Adrenal gland (tissue), 9 donors: ENCODE measurements at regions not wholly inside any gene's neighbourhood (a gene's known extent, or its start where the extent isn't known, plus 50 kb on each side); places are given as distances from the start of the nearest gene placed in this dataset.

Source experiments
- DNase-seq, 7 donors: peaks; one replicate each; pipeline ENCODE4 v3.0.0-alpha.2; 2019 to 2020
- H3K27ac ChIP-seq, 5 donors: fragments of 200-600 bp; sonication (generic) in 4 of 5; 1 replicate in 3 of 5; 2 replicates in 2 of 5; pipeline versions ENCODE4 v1.5.1 to v1.8.0; 2016 to 2020; ENCODE audit warnings: mild to moderate bottlenecking in 1 of 5
- H3K27me3 ChIP-seq: fragments of 200-600 bp; 2 replicates; pipeline ENCODE4 v1.8.0; 2021
- H3K36me3 ChIP-seq, 2 donors: fragments of 200-600 bp; replicated peaks in 1 of 2; 1 replicate in 1 of 2; 2 replicates in 1 of 2; pipeline versions ENCODE4 v1.5.1 to v1.8.0; 2018 to 2022
- H3K4me1 ChIP-seq, 2 donors: fragments of 200-600 bp; replicated peaks in 1 of 2; 1 replicate in 1 of 2; 2 replicates in 1 of 2; pipeline versions ENCODE4 v1.5.1 to v1.8.0; 2018 to 2021
- H3K4me3 ChIP-seq, 4 donors: fragments of 200-600 bp; sonication (generic) in 3 of 4; one replicate each; pipeline ENCODE4 v1.5.1; 2016 to 2018
- H3K9me3 ChIP-seq, 3 donors: fragments of 200-600 bp; sonication (generic) in 1 of 3; replicated peaks in 1 of 3; 1 replicate in 2 of 3; 2 replicates in 1 of 3; pipeline versions ENCODE4 v1.5.1 to v1.8.0; 2016 to 2021
- POLR2A ChIP-seq, 2 donors: fragments of 450-650 bp; IDR thresholded peaks; one replicate each; pipeline ENCODE4 v1.6.1; 2017; ENCODE audit warnings: antibody characterized with exemption in 2 of 2, mild to moderate bottlenecking in 2 of 2, moderate library complexity in 1 of 2
- WGBS, 4 donors: extraction: QIAGEN DNeasy Blood & Tissue Kit in 2 of 4; methylation state at CpG; one replicate each; pipeline versions ENCODE4 v1.1.5 to v1.1.7; 2013 to 2017; 5-methylcytosine and 5-hydroxymethylcytosine counted together
- intact Hi-C, 2 donors: fragments of 100-400 bp; cut with DNase I; formaldehyde crosslinking; loops; one replicate each; pipeline versions ENCODE4 v1.14.1 to v1.15.0; 2022 to 2023
- TF ChIP-seq, protein P1 (sequence below), 6 experiments: fragments of 450-650 bp in 4 of 6; fragments of 200-600 bp in 2 of 6; sonication (generic) in 1 of 6; IDR thresholded peaks; 1 replicate in 5 of 6; 2 replicates in 1 of 6; pipeline versions ENCODE4 v1.5.1 to v1.8.0; 2016 to 2021; ENCODE audit warnings: antibody characterized with exemption in 6 of 6, mild to moderate bottlenecking in 2 of 6, moderate library complexity in 1 of 6
- donor health status: healthy with polysubstance abuse.
- donor health status: Bipolar disorder and iron deficiency.
- donor health status: DM: yes; HTN: yes; CAD: no.
- donor health status: DM: no; HTN: no; CAD: no.
- donor health status: DM: no; HTN: no; CAD: no.

DNA sequence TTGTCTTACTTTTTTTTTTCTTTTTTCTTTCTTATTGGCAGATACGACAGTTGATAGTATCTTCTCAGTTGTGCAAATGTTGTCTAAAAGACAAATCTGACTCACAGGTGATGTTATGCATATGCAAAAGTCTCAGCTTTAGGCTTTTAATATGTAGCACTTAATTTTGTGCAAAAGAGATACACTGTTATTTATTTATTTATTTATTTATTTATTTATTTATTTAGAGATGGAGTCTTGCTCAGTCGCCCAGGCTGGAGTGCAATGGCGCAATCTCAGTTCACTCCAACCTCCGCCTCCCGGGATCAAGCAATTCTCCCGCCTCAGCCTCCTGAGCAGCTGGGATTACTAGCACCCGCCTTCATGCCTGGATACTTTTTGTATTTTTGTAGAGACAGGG lies 383.9 kb upstream of the PCDH9 start:
- DNase-seq = no peak
- H3K36me3 ChIP-seq = no peaks in the 10 kb centered on the region
- no peak overlapping the region for H3K4me3 ChIP-seq
- H3K4me1 ChIP-seq = no peaks in the 10 kb centered on the region
- intact Hi-C loops = no loop called here
- 86 to 96% (median 94%) methylated on average over 7 of the region's 7 CpGs for WGBS, 4 donors
- TF ChIP-seq, protein P1, sequence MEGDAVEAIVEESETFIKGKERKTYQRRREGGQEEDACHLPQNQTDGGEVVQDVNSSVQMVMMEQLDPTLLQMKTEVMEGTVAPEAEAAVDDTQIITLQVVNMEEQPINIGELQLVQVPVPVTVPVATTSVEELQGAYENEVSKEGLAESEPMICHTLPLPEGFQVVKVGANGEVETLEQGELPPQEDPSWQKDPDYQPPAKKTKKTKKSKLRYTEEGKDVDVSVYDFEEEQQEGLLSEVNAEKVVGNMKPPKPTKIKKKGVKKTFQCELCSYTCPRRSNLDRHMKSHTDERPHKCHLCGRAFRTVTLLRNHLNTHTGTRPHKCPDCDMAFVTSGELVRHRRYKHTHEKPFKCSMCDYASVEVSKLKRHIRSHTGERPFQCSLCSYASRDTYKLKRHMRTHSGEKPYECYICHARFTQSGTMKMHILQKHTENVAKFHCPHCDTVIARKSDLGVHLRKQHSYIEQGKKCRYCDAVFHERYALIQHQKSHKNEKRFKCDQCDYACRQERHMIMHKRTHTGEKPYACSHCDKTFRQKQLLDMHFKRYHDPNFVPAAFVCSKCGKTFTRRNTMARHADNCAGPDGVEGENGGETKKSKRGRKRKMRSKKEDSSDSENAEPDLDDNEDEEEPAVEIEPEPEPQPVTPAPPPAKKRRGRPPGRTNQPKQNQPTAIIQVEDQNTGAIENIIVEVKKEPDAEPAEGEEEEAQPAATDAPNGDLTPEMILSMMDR (IDR thresholded peaks at IDR 0.05) = no peak
- no peak for TF ChIP-seq POLR2A (IDR thresholded peaks at IDR 0.05)
- H3K9me3 ChIP-seq = no peaks in the 10 kb centered on the region
- no peaks in the 10 kb centered on the region for H3K27me3 ChIP-seq
- no peak overlapping the region for H3K27ac ChIP-seq

DNA sequence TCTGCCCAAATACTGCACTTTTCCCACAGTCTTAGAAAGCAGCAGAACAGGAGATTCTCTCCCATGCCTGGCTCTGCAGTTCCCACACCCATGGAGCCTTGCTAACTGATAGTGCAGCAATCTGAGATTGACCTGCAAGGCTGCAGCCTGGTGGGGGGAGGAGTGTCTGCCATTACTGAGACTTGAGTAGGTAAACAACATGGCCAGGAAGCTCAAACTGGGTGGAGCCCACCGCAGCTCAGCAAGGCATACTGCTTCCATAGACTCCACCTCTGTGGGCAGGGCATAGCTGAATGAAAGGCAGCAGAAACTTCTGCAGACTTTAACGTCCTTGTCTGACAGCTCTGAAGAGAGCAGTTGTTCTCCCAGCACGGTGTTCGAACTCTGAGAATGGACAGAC lies 358.5 kb upstream of the PCDH9 start:
- WGBS, 4 donors = 76 to 92% (median 86%) methylated on average over 3 to 4 of the region's 4 CpGs
- no peak for DNase-seq
- Histone ChIP-seq H3K27ac (no peak overlapping the region), H3K27me3 (no peaks in the 10 kb centered on the region), H3K36me3 (no peaks in the 10 kb centered on the region), H3K4me1 (no peaks in the 10 kb centered on the region), H3K9me3 (no peaks in the 10 kb centered on the region), H3K4me3 (no peak overlapping the region)
- TF ChIP-seq POLR2A (IDR thresholded peaks at IDR 0.05) = no peak
- TF ChIP-seq, protein P1 (IDR thresholded peaks at IDR 0.05) = no peak
- intact Hi-C loops = no loop called here

DNA sequence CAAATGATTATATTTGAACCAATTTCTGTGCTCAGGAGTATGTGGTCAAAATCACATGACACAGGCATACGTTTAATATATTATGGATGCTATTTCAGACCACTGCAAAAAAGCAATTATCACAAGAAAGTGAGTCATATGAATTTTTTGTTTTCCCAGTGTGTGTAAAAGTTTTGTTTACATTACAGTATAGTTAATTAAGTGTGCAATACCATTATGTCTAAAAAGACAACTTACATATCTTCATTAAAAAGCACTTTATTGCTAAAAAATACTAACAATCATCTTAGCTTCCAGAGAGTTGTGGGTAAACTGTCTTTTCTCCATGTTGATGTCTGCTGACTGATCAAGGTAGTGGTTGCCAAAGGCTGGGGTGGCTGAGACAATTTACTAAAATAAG lies 347.2 kb upstream of the PCDH9 start:
- H3K9me3 ChIP-seq = peaks cover 0 to 4% (median 0%) of the 10 kb centered on the region in 3 donors
- no peak for DNase-seq
- no peak overlapping the region for H3K4me3 ChIP-seq
- no peaks in the 10 kb centered on the region for H3K36me3 ChIP-seq
- TF ChIP-seq, protein P1 (IDR thresholded peaks at IDR 0.05) = no peak
- TF ChIP-seq POLR2A (IDR thresholded peaks at IDR 0.05) = no peak
- H3K4me1 ChIP-seq = no peaks in the 10 kb centered on the region
- H3K27ac ChIP-seq = no peak overlapping the region
- intact Hi-C loops = no loop called here
- 56 to 84% (median 70%) methylated on average over 1 of the region's 1 CpG for WGBS, 4 donors
- no peaks in the 10 kb centered on the region for H3K27me3 ChIP-seq

DNA sequence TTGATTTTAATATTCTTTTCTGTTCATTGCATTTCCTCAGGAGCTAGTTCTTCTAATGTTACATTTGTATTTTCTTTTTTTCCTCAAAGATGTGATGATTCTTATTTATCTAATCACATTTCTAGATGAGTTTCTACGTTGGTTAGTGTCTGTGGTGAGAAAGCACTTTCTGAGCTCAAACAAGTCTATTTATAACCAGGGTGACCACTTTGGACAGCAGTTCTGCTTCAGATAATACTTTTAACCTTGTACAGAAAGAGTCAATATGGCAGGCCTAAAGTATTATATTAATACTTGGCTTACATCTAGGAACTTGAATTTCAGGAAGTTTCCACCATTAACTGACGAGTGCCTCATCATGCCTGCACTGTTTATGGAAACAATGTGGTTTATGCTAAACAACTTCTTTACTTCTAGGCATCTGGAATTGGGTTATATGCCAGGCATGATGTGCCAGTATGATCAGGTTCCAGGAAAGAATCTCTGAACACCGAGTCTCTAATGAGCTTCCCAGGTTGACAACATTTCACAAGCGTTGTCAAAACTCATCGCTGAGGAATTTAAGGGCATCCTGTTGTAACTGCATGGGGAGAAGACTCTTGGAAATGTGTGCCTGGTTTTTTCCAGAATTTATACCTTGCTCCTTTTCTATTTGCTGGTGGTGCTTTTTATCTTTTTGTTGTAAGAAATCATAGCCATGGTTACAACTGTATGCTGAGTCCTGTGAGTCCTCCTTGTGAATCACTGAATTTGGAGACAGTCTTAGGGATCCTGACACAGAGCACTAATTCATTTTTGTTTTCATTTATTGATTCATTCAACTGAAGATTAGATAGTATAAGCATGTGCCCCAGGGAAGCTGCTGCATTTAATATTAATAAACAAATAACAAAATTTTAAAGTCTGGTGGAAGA lies 344.4 kb upstream of the PCDH9 start:
- no peaks in the 10 kb centered on the region for H3K27me3 ChIP-seq
- H3K9me3 ChIP-seq = no peaks in the 10 kb centered on the region
- no peak overlapping the region for H3K27ac ChIP-seq
- no peaks in the 10 kb centered on the region for H3K4me1 ChIP-seq
- no peak for TF ChIP-seq POLR2A (IDR thresholded peaks at IDR 0.05)
- TF ChIP-seq, protein P1 (IDR thresholded peaks at IDR 0.05) = no peak
- H3K4me3 ChIP-seq = no peak overlapping the region
- intact Hi-C loops = no loop called here
- no peaks in the 10 kb centered on the region for H3K36me3 ChIP-seq
- DNase-seq = no peak
- WGBS, 4 donors = 63 to 76% (median 69%) methylated on average over 5 of the region's 5 CpGs
